C1 segment of cervical spinal cord (tissue), 14 donors: ENCODE measurements at regions not wholly inside any gene's neighbourhood (a gene's known extent, or its start where the extent isn't known, plus 50 kb on each side); places are given as distances from the start of the nearest gene placed in this dataset.
"Not testable (repeated sequence)": the region's sequence is repeated elsewhere in the genome, so short reads cannot be mapped to it uniquely, and the experiment has no call there.

Experiments
- DNase-seq, 14 donors: peaks; one replicate each; lab custom pipeline; 2025; lab: John Stamatoyannopoulos, UW

DNA sequence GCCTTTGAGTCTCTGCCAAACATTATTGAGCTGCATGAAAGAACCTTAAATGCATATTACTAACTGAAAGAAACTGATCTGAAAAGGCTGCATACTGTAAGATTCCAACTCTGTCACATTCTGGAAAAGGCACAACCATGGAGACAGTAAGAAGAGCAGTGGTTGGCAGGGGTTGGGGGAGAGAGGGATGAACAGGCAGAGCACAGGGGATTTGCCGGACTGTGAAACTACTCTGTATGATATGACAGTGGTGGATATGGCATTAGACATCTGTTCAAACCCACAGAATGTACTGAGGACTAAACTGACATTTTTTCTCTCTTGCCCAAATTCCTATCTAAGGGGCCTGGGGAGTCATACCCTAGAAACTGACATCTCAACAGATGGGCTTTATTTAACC lies 138.4 kb downstream of the KCNJ12 start:
- not testable (repeated sequence) for DNase-seq

- DNase-seq: no peak
Observed at GRCh38 chr17:21517538-21518293, 141.6 kb downstream of the KCNJ12 start.

DNA sequence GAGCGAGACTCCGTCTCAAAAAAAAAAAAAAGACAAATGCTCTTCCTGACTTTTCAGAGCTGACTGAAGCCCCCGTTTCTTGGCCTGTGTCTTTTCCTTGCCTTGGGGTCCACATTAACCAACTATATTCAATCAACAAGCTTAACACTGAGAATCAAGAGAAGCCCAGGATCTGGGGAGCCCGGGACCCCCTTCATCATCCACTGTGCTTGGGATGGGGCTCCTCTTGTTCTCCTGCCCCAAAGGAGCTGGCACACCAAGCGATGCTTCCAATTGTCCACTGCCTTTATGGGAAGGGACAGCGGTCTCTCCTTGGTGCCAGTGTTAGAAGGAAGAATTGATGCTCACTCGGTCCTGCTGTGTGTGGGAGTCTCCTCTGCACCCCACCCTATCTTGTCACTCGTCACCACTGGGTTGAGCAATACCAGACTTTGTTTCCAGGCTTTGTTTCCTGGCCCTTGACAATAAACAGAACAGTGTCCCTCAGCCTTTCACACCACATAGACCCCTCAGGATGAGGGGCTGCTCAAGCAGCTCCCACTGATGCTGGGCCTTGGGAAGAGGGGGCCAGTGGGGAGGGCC lies 146.7 kb downstream of the KCNJ12 start:
- no peak for DNase-seq

GRCh38 chr17:21523497-21524210 lies 147.5 kb downstream of the KCNJ12 start:
- no peak for DNase-seq

GRCh38 chr17:21524211-21524591 lies 148.0 kb downstream of the KCNJ12 start:
- DNase-seq: no peak

DNA sequence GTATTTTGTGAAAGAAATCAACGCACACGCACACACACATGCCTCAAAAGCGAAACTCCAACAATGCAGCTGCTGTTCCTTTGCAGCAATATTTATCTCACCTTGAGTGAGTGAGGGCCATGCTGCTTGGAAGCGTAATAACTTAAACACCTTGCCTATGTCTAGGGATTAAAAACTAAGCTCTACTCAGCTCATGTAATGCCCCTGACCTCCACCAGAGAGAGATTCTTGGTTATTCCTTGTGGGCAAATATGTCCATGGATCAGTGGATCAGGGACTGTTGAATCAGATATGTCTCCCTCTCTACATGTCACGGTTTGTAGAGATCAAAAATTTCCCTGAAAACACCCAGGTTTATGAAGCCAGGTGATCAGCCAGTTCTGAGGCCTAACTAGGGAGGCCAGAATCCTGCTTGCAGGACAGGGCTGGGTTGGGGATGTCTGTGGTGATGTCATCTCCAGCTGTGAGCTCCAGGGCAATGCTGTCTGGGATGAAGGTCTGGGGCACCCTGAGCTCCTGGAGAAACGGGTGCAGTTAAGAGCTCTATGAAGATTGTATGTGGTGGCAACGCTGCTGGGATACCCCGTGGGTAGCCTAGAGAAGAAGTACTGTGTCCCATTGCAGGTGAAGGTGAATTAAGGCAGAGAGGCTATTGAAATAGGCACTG lies 149.4 kb downstream of the KCNJ12 start:
- no peak for DNase-seq

DNA sequence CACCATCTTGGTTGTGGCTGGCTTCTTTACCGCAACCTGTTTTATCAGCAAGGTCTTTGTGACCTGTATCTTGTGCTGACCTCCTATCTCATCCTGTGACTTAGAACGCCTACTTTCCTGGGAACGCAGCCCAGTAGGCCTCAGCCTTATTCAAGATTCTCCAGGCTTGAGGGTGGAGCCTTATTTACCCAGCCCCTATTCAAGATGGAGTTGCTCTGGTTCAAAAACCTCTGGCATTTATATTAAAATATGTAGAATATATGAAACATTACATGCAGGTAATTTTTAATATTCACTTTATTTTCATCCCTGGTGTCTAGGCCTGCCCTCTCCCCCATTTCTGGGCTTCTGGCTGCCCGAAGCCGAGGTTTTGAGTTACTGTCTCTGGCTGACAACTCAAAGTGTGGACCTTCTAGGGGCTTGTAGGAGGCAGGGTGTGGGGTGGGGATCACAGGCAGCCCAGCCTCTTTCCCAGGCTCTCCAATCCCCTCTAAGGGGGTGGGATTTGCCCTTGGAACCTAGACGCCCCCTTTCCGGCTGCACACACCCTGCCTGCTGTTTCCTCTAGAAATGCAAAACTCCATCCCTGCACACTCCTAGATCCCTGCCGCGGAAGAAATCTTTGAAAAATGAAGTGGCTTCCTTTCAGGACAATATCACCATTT lies 152.0 kb downstream of the KCNJ12 start:
- DNase-seq: no peak

GRCh38 chr17:21530311-21530710 lies 154.2 kb downstream of the KCNJ12 start:
- DNase-seq: no peak

DNA sequence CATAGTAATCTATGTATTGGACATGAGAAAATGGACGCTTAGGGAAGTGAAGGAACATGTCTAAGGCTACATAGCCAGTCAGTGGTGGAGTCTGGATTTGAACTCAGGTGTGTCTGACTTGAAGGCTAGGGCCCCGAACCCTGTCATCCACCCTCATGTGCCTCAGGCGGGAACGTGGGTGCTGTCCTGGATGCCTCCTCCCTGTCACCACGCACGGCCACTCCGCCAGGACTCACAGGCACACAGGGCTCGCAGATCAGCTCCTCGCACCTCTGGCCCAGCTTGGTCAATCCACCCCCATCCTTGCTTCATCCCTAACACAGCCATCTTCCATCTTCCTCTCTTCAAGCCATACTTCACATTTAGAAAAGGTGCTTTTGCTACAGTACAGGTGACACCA lies 154.7 kb downstream of the KCNJ12 start:
- no peak for DNase-seq

GRCh38 chr17:21532763-21533385 lies 156.7 kb downstream of the KCNJ12 start:
- DNase-seq: no peak

DNA sequence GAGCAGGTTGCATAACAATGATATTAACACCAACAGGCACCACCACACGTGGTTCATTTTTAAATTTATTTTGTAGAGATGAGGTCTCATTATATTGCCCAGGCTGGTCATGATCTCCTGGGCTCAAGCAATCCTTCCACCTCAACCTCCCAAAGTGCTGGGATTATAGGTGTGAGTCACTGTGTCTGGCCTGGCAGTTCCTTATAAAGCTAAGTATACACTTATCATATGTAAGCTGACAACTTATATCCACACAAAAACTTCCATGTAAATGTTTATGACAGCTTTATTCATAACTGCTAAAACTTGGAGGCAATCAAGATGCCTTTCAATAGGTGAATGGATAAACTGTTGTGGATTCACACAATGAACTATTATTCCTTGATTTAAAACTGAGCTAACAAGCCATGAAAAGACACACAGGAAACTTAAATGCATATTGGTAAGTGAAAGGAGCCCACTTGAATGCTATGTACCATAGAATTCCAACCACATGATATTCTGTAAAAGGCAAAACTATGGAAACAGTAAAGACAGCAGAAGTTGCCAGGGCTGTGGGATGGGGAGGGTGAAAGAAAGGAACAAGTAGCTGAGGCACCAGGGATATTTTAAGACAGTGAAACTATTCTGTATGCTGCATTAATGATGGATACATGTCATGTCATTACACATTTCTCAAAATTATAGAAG lies 156.5 kb upstream of the KCNJ18 start:
- no peak for DNase-seq

GRCh38 chr17:21537302-21537701 lies 155.0 kb upstream of the KCNJ18 start:
- no peak for DNase-seq

- DNase-seq: no peak
Observed at GRCh38 chr17:21538615-21539014, 153.7 kb upstream of the KCNJ18 start.

DNA sequence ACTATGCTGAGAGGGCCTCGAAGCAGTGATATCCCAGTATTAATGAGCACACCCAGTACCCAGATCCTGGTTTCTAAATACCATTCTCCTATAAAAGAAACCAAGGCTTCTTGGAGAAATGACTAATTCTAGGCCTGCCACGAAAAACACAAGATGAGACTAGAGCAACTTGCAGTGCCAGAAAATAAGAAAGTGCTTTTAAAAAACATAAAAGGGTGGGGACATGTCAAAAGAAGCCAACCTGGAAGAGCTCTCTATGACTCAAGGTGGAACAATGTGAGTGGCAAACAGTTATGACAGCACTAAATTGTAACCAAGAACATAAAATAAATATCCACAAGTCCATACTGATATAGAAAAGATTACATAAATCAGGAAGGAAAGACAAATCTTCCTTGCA lies 153.2 kb upstream of the KCNJ18 start:
- no peak for DNase-seq

- DNase-seq: no peak
Observed at GRCh38 chr17:21540502-21540901, 151.8 kb upstream of the KCNJ18 start.

GRCh38 chr17:21542070-21542469 lies 150.3 kb upstream of the KCNJ18 start:
- no peak for DNase-seq

- DNase-seq: no peak
Observed at GRCh38 chr17:21542991-21543390, 149.3 kb upstream of the KCNJ18 start.

DNA sequence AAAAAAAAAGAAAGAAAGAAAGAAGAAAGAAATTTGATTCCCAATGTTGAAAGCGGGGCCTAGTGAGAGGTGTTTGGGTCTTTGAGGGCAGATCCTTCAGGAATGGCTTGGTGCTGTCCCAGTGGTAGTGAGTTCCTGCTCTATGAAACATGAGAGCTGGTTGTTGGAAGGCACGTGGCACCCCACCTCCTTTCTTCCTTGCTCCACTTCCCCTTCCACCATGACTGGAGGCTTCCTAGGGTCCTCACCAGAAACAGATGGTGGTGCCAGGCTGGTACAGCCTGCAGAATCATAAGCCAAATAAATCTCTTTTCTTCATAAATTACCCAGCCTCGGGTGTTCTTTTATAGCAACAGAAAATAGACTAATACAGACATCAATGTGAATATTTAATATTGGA lies 147.3 kb upstream of the KCNJ18 start:
- DNase-seq: no peak

- peak in 1 of 14 donors; percentile 21 for DNase-seq
Observed at GRCh38 chr17:21548236-21548635, 144.1 kb upstream of the KCNJ18 start.

- peak in 1 of 14 donors; percentile 62 for DNase-seq
Observed at GRCh38 chr17:21549107-21549687, 143.1 kb upstream of the KCNJ18 start.
